Heart left ventricle (tissue), 13 donors: ENCODE measurements at regions not wholly inside any gene's neighbourhood (a gene's known extent, or its start where the extent isn't known, plus 50 kb on each side); places are given as distances from the start of the nearest gene placed in this dataset.
"Not testable (repeated sequence)": the region's sequence is repeated elsewhere in the genome, so short reads cannot be mapped to it uniquely, and the experiment has no call there.

Experiments used
- CTCF ChIP-seq, 12 donors: fragments of 200-600 bp; sonication (generic) in 4 of 12; IDR thresholded peaks; one replicate each; pipeline versions ENCODE4 v1.5.0 to v1.8.0; 2018 to 2022; ENCODE audit warnings: antibody characterized with exemption in 12 of 12, mild to moderate bottlenecking in 5 of 12
- POLR2A ChIP-seq, 2 donors: fragments of 450-650 bp; IDR thresholded peaks; one replicate each; pipeline ENCODE4 v1.6.1; 2017; ENCODE audit warnings: antibody characterized with exemption in 2 of 2, mild to moderate bottlenecking in 2 of 2, moderate library complexity in 2 of 2
- donor health status: ischemic (EF 13 %, LVEDD 7.1; RV severe dilation, severe dysfunction).
- donor health status: DM: no; HTN: yes; CAD: no.
- donor health status: DM: no; HTN: no; CAD: no.
- donor health status: ischemic (EF 25% LVEDD 6.9; RV normal size, moderate dysfunction).
- donor health status: ischemic (EF 25% LVEDD 5.7; RV mildly dilated, moderate dysfunction).
- donor health status: ischemic (EF 35%, LVEDD 5.7; RV mildly dilated, moderate dysfunction).
- donor health status: nonischemic (EF 11% LVEDD 7.7; RV severe dilation, severe dysfunction).
- donor health status: DM: yes; HTN: yes; CAD: no.
- donor health status: PGD.
- donor health status: ischemic (EF 29% LVEDD 5.4; RV normal size, mild dysfunction).
- donor health status: nonischemic (EF 23%, LVEDD 6.1; RV moderate dilation, normal function).

- TF ChIP-seq POLR2A, CTCF (IDR thresholded peaks at IDR 0.05): not testable (repeated sequence)
Observed at GRCh38 chr13:90945146-90945545, 402.3 kb upstream of the MIR17HG start.
